Osteocyte (in vitro differentiated cells): ENCODE measurements at regions not wholly inside any gene's neighbourhood (a gene's known extent, or its start where the extent isn't known, plus 50 kb on each side); places are given as distances from the start of the nearest gene placed in this dataset.

Experiments used
- DNase-seq: peaks from one replicate; pipeline ENCODE4 v3.0.0; 2021; ENCODE audit warnings: mixed read lengths; ENCODE audit not compliant: unreplicated experiment; ENCODE audit errors: extremely low spot score
- H3K27ac Mint-ChIP-seq: one replicate; pipeline ENCODE4 v1.8.0; 2021; ENCODE audit warnings: mild to moderate bottlenecking, mixed read lengths; ENCODE audit not compliant: unreplicated experiment
- H3K27me3 Mint-ChIP-seq: one replicate; pipeline ENCODE4 v1.8.0; 2021; ENCODE audit warnings: mixed read lengths; ENCODE audit not compliant: unreplicated experiment
- H3K36me3 Mint-ChIP-seq: one replicate; pipeline ENCODE4 v1.8.0; 2021; ENCODE audit warnings: mixed read lengths; ENCODE audit not compliant: unreplicated experiment
- H3K4me1 Mint-ChIP-seq: one replicate; pipeline ENCODE4 v1.8.0; 2021; ENCODE audit warnings: mixed read lengths; ENCODE audit not compliant: unreplicated experiment
- H3K4me3 Mint-ChIP-seq: one replicate; pipeline ENCODE4 v1.8.0; 2021; ENCODE audit warnings: mild to moderate bottlenecking, moderate library complexity, mixed read lengths; ENCODE audit not compliant: unreplicated experiment
- H3K9me3 Mint-ChIP-seq: one replicate; pipeline ENCODE4 v1.8.0; 2021; ENCODE audit warnings: mixed read lengths; ENCODE audit not compliant: unreplicated experiment
- TF ChIP-seq, protein P1 (sequence below): fragments of 200-600 bp; sonication (generic); IDR thresholded peaks from 2 replicates; pipeline ENCODE4 v1.5.0; 2021; ENCODE audit warnings: antibody characterized with exemption, mild to moderate bottlenecking, moderate library complexity

DNA sequence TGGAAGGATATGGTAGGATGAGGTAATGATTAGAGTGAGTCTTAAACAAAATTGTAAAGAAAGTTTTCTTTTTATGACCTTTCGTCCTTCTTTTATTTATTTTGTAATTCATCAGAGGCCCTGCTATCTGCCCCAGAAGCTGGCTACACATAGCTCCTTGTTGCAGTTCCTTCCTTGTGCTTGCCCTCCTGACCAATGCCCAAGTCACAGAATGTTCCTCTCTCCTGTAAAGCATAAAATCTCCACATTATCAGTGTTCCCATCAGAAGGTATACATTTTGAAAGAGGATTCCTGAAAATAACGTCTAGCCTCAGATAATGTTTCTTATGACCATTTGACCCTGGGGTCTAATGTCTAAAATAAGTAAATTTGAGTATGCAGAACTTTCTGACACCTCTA, 78.3 kb downstream of the RND3 start:
- no peak for DNase-seq
- Mint-ChIP-seq H3K4me3 (no peak overlapping the region), H3K9me3 (peaks cover 3% of the 10 kb centered on the region), H3K36me3 (no peaks in the 10 kb centered on the region), H3K27me3 (no peaks in the 10 kb centered on the region), H3K4me1 (peaks cover 40% of the 10 kb centered on the region), H3K27ac (no peak overlapping the region)
- TF ChIP-seq, protein P1, sequence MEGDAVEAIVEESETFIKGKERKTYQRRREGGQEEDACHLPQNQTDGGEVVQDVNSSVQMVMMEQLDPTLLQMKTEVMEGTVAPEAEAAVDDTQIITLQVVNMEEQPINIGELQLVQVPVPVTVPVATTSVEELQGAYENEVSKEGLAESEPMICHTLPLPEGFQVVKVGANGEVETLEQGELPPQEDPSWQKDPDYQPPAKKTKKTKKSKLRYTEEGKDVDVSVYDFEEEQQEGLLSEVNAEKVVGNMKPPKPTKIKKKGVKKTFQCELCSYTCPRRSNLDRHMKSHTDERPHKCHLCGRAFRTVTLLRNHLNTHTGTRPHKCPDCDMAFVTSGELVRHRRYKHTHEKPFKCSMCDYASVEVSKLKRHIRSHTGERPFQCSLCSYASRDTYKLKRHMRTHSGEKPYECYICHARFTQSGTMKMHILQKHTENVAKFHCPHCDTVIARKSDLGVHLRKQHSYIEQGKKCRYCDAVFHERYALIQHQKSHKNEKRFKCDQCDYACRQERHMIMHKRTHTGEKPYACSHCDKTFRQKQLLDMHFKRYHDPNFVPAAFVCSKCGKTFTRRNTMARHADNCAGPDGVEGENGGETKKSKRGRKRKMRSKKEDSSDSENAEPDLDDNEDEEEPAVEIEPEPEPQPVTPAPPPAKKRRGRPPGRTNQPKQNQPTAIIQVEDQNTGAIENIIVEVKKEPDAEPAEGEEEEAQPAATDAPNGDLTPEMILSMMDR: no peak

DNA sequence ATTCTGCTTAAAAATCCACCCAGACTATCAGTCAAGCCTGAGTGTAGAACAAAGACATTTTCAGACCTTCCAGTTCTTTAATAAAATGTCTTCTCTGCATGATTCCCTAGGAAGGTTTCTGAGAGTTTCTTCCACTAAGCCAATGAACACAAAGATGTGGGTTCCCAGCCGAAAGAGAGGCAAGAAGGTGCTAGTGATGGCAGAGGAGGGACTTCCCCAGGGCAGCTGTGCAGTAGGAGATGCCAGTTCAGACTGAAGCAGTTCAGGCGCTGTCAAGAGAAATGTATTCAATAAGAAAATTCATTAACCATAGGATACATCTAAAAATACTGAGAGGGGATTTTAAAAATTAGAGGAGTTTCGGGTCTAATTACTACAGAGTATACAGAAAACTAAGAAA, 83.3 kb downstream of the RND3 start:
- TF ChIP-seq, protein P1: no peak
- Mint-ChIP-seq H3K9me3 (peaks cover 15% of the 10 kb centered on the region), H3K36me3 (no peaks in the 10 kb centered on the region), H3K4me3 (no peak overlapping the region), H3K27ac (no peak overlapping the region), H3K4me1 (peaks cover 26% of the 10 kb centered on the region), H3K27me3 (no peaks in the 10 kb centered on the region)
- no peak for DNase-seq

DNA sequence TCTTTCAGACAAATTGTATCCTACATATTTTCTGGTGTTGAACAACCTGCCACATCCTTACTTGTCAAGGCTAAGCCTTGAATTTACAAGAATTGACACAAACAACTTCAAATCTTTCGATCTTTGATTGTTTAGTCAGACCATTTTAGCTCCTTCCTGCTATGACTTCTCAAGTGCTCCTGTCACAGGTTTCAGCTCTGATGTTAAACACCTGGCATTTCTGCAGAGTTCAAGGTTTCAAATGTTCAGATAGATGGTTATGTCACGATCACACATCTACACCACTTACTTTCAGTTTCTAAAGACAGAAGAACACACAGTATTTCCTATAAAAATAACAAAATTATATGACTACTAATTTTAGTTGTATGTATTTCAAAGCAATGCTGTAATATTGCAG, 84.0 kb downstream of the RND3 start:
- TF ChIP-seq, protein P1: no peak
- H3K36me3 Mint-ChIP-seq: no peaks in the 10 kb centered on the region
- no peak overlapping the region for H3K27ac Mint-ChIP-seq
- no peak overlapping the region for H3K4me3 Mint-ChIP-seq
- H3K4me1 Mint-ChIP-seq: peaks cover 21% of the 10 kb centered on the region
- H3K9me3 Mint-ChIP-seq: peaks cover 15% of the 10 kb centered on the region
- H3K27me3 Mint-ChIP-seq: no peaks in the 10 kb centered on the region
- no peak for DNase-seq

DNA sequence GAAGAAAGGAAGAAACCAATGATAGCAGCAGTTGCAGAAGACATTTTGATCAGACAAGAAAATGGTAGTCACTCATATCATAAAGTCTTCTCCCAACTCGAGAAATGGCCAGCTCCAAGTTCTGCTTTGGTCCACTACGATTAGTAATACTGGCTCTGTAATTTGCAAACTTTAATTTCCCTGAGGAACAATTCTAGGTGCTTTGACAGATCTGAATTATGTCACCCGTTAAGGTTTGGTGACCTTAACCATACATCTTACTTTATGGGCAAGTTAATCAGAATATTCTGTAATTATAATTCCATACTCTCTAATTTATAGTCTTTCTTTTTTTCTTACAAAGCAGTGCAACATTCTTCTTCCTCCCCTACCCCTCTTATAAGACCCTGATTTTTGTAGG, 84.5 kb downstream of the RND3 start:
- Mint-ChIP-seq H3K27ac (no peak overlapping the region), H3K4me3 (no peak overlapping the region), H3K9me3 (peaks cover 15% of the 10 kb centered on the region), H3K27me3 (no peaks in the 10 kb centered on the region), H3K4me1 (peaks cover 21% of the 10 kb centered on the region), H3K36me3 (no peaks in the 10 kb centered on the region)
- DNase-seq: no peak
- TF ChIP-seq, protein P1: no peak

DNA sequence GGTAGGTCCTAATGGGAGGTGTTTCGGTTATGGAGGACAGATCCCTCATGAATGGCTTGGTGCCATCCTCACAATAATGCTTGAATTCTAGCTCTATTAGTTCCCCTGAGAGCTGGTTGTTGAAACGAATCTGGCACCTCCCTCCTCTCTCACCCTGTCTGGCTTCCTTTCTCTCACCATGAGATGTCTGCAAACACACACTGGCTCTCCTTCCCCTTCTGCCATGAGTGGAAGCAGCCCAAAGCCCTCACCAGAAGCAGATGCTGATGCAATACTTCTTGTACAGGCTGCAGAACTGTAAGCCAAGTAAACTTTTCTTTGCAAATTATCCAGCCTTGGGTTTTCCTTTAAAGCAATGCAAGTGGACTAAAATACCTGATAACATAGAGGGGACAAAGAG, 86.6 kb downstream of the RND3 start:
- no peak for DNase-seq

More for the DNA sequence above, 86.6 kb downstream of the RND3 start:
- no peak overlapping the region for H3K27ac Mint-ChIP-seq
- TF ChIP-seq, protein P1: no peak
- no peak overlapping the region for H3K4me3 Mint-ChIP-seq
- no peaks in the 10 kb centered on the region for H3K36me3 Mint-ChIP-seq
- H3K9me3 Mint-ChIP-seq: peaks cover 15% of the 10 kb centered on the region
- peaks cover 20% of the 10 kb centered on the region for H3K4me1 Mint-ChIP-seq
- H3K27me3 Mint-ChIP-seq: no peaks in the 10 kb centered on the region
